Activated CD4-positive, alpha-beta T cell treated with anti-CD3 and anti-CD28 coated beads, Interleukin-2, amount 10 ng/mL, durations not matched to agents 7 days and 5 days (primary cell): ENCODE measurements at regions not wholly inside any gene's neighbourhood (a gene's known extent, or its start where the extent isn't known, plus 50 kb on each side); places are given as distances from the start of the nearest gene placed in this dataset.
"Not testable (repeated sequence)": the region's sequence is repeated elsewhere in the genome, so short reads cannot be mapped to it uniquely, and the experiment has no call there.

Experiments
- CTCF ChIA-PET: fragments of 350-600 bp; sonication (Branson Sonifier 250); formaldehyde crosslinking; loops from one replicate; lab custom pipeline; 2021; ENCODE audit warnings: antibody characterized with exemption; lab: Charles Lee
- POLR2A ChIA-PET: fragments of 350-600 bp; sonication (Branson Sonifier 250); formaldehyde crosslinking; loops from one replicate; lab custom pipeline; 2021; ENCODE audit warnings: antibody characterized with exemption; lab: Charles Lee
- DNase-seq: peaks from one replicate; pipeline ENCODE4 v3.0.0-alpha.2; 2020
- H3K27ac Mint-ChIP-seq: one replicate; pipeline ENCODE4 v1.8.0; 2021; ENCODE audit warnings: mild to moderate bottlenecking, moderate library complexity, mixed read lengths
- H3K27me3 Mint-ChIP-seq: one replicate; pipeline ENCODE4 v1.8.0; 2021; ENCODE audit warnings: mixed read lengths
- H3K36me3 Mint-ChIP-seq: one replicate; pipeline ENCODE4 v1.8.0; 2021; ENCODE audit warnings: low read depth, mixed read lengths
- H3K4me1 Mint-ChIP-seq: one replicate; pipeline ENCODE4 v1.8.0; 2021; ENCODE audit warnings: mixed read lengths
- H3K4me3 Mint-ChIP-seq: one replicate; pipeline ENCODE4 v1.8.0; 2021; ENCODE audit warnings: mild to moderate bottlenecking, moderate library complexity, mixed read lengths
- H3K9me3 Mint-ChIP-seq: one replicate; pipeline ENCODE4 v1.8.0; 2021; ENCODE audit warnings: mixed read lengths

DNA sequence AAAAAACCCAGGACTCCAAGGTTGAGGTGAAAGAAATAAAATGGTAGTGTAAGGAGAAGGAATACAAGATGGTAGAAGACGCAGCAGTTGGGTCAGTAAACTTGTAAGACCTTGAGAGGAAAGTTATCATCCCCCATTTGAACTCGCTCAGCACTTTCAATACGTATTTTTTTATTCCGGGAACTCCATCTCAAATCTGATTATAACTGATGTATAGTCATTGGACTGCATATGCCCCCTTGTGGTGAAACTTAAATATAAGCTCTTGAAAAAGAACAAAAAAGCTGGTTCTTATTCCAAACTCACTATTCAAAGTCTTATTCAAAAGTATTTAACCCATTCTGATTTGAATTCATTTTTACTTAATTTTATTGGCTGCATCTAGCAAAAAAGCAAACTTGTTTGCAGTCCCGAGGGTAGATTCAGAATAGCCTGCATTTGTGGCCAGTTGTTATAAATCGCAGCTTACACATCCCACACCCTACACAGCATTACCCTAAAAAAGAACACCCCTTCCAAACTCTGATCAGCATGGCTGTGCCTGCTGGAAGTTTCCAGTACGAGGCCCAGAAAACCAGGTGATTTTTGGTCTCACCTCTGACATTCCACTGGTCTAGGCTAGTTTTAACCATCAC is 118.0 kb downstream of the ESM1 start:
- no peak overlapping the region for H3K4me3 Mint-ChIP-seq
- H3K27ac Mint-ChIP-seq: no peak overlapping the region
- H3K27me3 Mint-ChIP-seq: peaks cover 54% of the 10 kb centered on the region
- ChIA-PET CTCF (interaction anchor here (0.7 to 3.3 kb wide), 18 partner anchors 11 to 349 kb away, joined by 3 to 42 read pairs (median 4); partner anchors contain the start of genes GPX8 and SNX18), POLR2A (no interaction called here)
- DNase-seq: peak; percentile 26
- H3K4me1 Mint-ChIP-seq: peaks cover 29% of the 10 kb centered on the region
- no peaks in the 10 kb centered on the region for H3K9me3 Mint-ChIP-seq
- no peaks in the 10 kb centered on the region for H3K36me3 Mint-ChIP-seq

DNA sequence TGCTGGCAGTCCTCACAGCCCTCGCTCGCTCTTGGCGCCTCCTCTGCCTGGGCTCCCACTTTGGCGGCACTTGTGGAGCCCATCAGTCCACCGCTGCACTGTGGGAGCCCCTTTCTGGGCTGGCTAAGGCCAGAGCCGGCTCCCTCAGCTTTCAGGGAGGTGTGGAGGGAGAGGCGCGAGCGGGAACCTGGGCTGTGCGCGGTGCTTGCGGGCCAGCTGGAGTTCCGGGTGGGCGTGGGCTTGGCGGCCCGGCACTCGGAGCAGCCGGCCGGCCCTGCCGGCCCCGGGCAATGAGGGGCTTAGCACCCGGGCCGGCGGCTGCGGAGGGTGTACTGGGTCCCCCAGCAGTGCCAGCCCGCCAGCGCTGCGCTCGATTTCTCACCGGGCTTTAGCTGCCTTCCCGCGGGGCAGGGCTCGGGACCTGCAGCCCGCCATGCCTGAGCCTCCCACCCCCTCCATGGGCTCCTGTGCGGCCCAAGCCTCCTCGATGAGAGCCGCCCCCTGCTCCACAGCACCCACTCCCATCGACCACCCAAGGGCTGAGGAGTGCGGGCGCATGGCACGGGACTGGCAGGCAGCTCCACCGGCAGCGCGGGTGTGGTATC is 120.4 kb downstream of the ESM1 start:
- not testable (repeated sequence) for H3K36me3 Mint-ChIP-seq, H3K9me3 Mint-ChIP-seq, H3K27ac Mint-ChIP-seq, H3K4me3 Mint-ChIP-seq, DNase-seq
- Mint-ChIP-seq H3K27me3 (peaks cover 44% of the 10 kb centered on the region), H3K4me1 (peaks cover 29% of the 10 kb centered on the region)
- CTCF ChIA-PET: interaction anchor here (0.8 to 3.3 kb wide), 7 partner anchors 8 to 347 kb away, joined by 3 to 42 read pairs (median 4); partner anchors contain the start of gene SNX18
- POLR2A ChIA-PET: interaction anchor here (0.6 kb wide), 1 partner anchor 122 kb away, joined by 3 read pairs; no protein-coding TSS in a partner anchor

DNA sequence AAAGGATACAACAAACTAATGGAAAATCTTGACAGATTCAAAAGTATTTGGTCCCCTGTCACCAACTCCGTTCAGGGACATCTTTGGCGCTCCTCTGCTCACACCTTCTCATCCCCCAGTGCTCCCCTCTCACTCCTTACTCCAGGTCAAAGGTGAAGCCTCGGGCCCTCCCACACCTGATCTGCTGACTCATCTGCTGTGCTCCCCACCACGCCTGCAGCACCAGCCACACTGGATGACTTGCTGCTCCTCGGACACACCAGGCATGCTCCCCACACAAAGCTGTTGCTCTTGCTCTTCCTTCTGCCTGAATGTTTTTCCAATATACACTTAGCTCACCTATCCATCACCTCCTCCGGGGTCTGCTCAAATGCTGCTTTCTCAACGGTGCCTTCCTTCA is 123.4 kb downstream of the ESM1 start:
- no peak overlapping the region for H3K4me3 Mint-ChIP-seq
- H3K27me3 Mint-ChIP-seq: peaks cover 44% of the 10 kb centered on the region
- ChIA-PET POLR2A (no interaction called here), CTCF (no interaction called here)
- peaks cover 24% of the 10 kb centered on the region for H3K9me3 Mint-ChIP-seq
- no peak for DNase-seq
- no peak overlapping the region for H3K27ac Mint-ChIP-seq
- H3K36me3 Mint-ChIP-seq: peaks cover 2% of the 10 kb centered on the region
- peaks cover 3% of the 10 kb centered on the region for H3K4me1 Mint-ChIP-seq

GRCh38 chr5:54861212-54861894 is 124.0 kb downstream of the ESM1 start:
- no peak for DNase-seq
- ChIA-PET CTCF (no interaction called here), POLR2A (no interaction called here)
- Mint-ChIP-seq H3K27me3 (peaks cover 46% of the 10 kb centered on the region), H3K4me3 (no peak overlapping the region), H3K36me3 (peaks cover 2% of the 10 kb centered on the region), H3K4me1 (no peaks in the 10 kb centered on the region), H3K27ac (no peak overlapping the region), H3K9me3 (peaks cover 26% of the 10 kb centered on the region)

DNA sequence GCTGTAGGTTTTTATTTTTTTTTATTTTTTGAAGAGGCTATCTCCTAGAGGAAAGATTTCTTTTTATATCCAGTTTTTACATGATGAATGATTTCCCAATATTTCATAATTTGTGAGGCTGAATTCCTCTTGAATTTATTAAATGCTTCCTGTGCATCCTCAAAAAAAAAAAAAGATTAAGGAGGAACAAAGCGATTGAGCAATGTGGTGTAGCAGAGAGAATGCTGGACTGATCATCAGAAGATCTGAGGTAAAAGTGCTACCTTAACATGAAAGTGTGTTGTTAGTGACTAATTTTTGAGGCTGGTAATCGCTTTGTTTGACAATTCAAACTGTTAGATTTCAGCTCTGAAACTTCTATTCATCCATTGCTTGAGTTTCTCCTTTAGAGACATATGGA is 125.1 kb downstream of the ESM1 start:
- ChIA-PET POLR2A (no interaction called here), CTCF (interaction anchor here (1.3 kb wide), 1 partner anchor 16 kb away, joined by 4 read pairs; no protein-coding TSS in a partner anchor)
- Mint-ChIP-seq H3K36me3 (peaks cover 2% of the 10 kb centered on the region), H3K27ac (no peak overlapping the region), H3K27me3 (peaks cover 50% of the 10 kb centered on the region), H3K4me1 (no peaks in the 10 kb centered on the region), H3K4me3 (no peak overlapping the region), H3K9me3 (peaks cover 31% of the 10 kb centered on the region)
- no peak for DNase-seq

DNA sequence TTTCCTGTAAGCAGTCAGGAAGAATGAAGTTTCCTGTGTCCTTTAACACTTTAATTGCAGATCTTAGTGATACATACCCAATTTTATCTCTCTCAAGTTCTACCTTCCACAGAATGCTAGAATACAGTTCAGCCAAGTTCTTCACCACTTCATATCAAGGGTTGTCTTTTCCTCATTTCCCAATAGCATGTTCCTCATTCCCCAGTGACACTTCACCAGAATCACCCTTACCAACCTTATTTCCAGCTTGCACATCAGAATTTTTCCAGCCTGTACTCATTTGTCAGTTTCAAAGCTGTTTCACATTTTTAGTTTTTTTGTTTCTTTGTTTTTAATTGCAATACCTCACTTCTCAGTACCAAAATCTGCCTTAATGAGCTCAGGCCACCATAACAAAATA is 126.1 kb downstream of the ESM1 start:
- CTCF ChIA-PET: interaction anchor here (1.3 kb wide), 1 partner anchor 15 kb away, joined by 4 read pairs; no protein-coding TSS in a partner anchor
- Mint-ChIP-seq H3K9me3 (peaks cover 31% of the 10 kb centered on the region), H3K4me3 (no peak overlapping the region), H3K4me1 (no peaks in the 10 kb centered on the region), H3K27me3 (peaks cover 51% of the 10 kb centered on the region), H3K27ac (no peak overlapping the region), H3K36me3 (peaks cover 2% of the 10 kb centered on the region)
- no peak for DNase-seq
- POLR2A ChIA-PET: no interaction called here

- POLR2A ChIA-PET: no interaction called here
- CTCF ChIA-PET: no interaction called here
- peaks cover 29% of the 10 kb centered on the region for H3K9me3 Mint-ChIP-seq
- H3K27me3 Mint-ChIP-seq: peaks cover 49% of the 10 kb centered on the region
- peaks cover 2% of the 10 kb centered on the region for H3K36me3 Mint-ChIP-seq
- H3K4me1 Mint-ChIP-seq: no peaks in the 10 kb centered on the region
- H3K27ac Mint-ChIP-seq: no peak overlapping the region
- no peak overlapping the region for H3K4me3 Mint-ChIP-seq
- no peak for DNase-seq
These were observed 130.4 kb downstream of the ESM1 start for GRCh38 chr5:54854883-54855581.

- Mint-ChIP-seq H3K27me3 (peaks cover 44% of the 10 kb centered on the region), H3K4me1 (no peaks in the 10 kb centered on the region), H3K9me3 (peaks cover 8% of the 10 kb centered on the region), H3K4me3 (no peak overlapping the region), H3K36me3 (no peaks in the 10 kb centered on the region), H3K27ac (no peak overlapping the region)
- no peak for DNase-seq
- ChIA-PET CTCF (interaction anchor here (1.8 kb wide), 1 partner anchor 335 kb away, joined by 10 read pairs; the partner anchor contains the start of gene SNX18), POLR2A (no interaction called here)
These were observed 133.4 kb downstream of the ESM1 start for GRCh38 chr5:54852007-54852406.

- Mint-ChIP-seq H3K27me3 (peaks cover 41% of the 10 kb centered on the region), H3K4me3 (no peak overlapping the region), H3K9me3 (peaks cover 7% of the 10 kb centered on the region), H3K36me3 (no peaks in the 10 kb centered on the region), H3K27ac (no peak overlapping the region), H3K4me1 (no peaks in the 10 kb centered on the region)
- POLR2A ChIA-PET: no interaction called here
- CTCF ChIA-PET: interaction anchor here (1.8 kb wide), 1 partner anchor 334 kb away, joined by 10 read pairs; the partner anchor contains the start of gene SNX18
- DNase-seq: no peak
These were observed 133.9 kb downstream of the ESM1 start for GRCh38 chr5:54851449-54851848.

GRCh38 chr5:54848581-54848980 is 136.8 kb downstream of the ESM1 start:
- ChIA-PET POLR2A (no interaction called here), CTCF (no interaction called here)
- Mint-ChIP-seq H3K4me3 (no peak overlapping the region), H3K4me1 (peaks cover 8% of the 10 kb centered on the region), H3K36me3 (no peaks in the 10 kb centered on the region), H3K9me3 (no peaks in the 10 kb centered on the region), H3K27ac (no peak overlapping the region), H3K27me3 (peaks cover 37% of the 10 kb centered on the region)
- DNase-seq: no peak

GRCh38 chr5:54845567-54845941 is 139.8 kb downstream of the ESM1 start:
- no peaks in the 10 kb centered on the region for H3K36me3 Mint-ChIP-seq
- no peak for DNase-seq
- peaks cover 26% of the 10 kb centered on the region for H3K27me3 Mint-ChIP-seq
- no peak overlapping the region for H3K4me3 Mint-ChIP-seq
- ChIA-PET CTCF (interaction anchor here (0.7 to 3.2 kb wide), 11 partner anchors 10 to 328 kb away, joined by 3 to 43 read pairs (median 3); partner anchors contain the start of gene SNX18), POLR2A (no interaction called here)
- H3K27ac Mint-ChIP-seq: no peak overlapping the region
- H3K9me3 Mint-ChIP-seq: no peaks in the 10 kb centered on the region
- peaks cover 8% of the 10 kb centered on the region for H3K4me1 Mint-ChIP-seq

GRCh38 chr5:54844905-54845566 is 140.4 kb downstream of the ESM1 start:
- peaks cover 21% of the 10 kb centered on the region for H3K27me3 Mint-ChIP-seq
- no peaks in the 10 kb centered on the region for H3K9me3 Mint-ChIP-seq
- H3K36me3 Mint-ChIP-seq: no peaks in the 10 kb centered on the region
- no peak for DNase-seq
- ChIA-PET POLR2A (interaction anchor here (0.6 kb wide), 1 partner anchor 307 kb away, joined by 4 read pairs; no protein-coding TSS in a partner anchor), CTCF (interaction anchor here (0.7 to 3.2 kb wide), 17 partner anchors 9 to 328 kb away, joined by 3 to 43 read pairs (median 3); partner anchors contain the start of gene SNX18)
- H3K4me1 Mint-ChIP-seq: peaks cover 8% of the 10 kb centered on the region
- no peak overlapping the region for H3K4me3 Mint-ChIP-seq
- H3K27ac Mint-ChIP-seq: no peak overlapping the region
